PC-3 (cell line): ENCODE measurements at regions not wholly inside any gene's neighbourhood (a gene's known extent, or its start where the extent isn't known, plus 50 kb on each side); places are given as distances from the start of the nearest gene placed in this dataset.

ENCODE experiments used
- ATAC-seq: fragments of 200-7000 bp; cut with Tn5 transposase; 2 replicates; pipeline ENCODE4 v1.9.1; 2020; ENCODE audit warnings: mild to moderate bottlenecking, moderate library complexity
- BruUV-seq: library from RNA; stranded (reverse); fragments of 400-500 nt; replicated peaks from 2 replicates; lab custom pipeline; 2021; lab: Mats Ljungman, UMichigan
- CTCF ChIA-PET: fragments of 300-600 bp; sonication (Branson Sonifier 250); formaldehyde crosslinking; loops from one replicate; lab custom pipeline; 2022; ENCODE audit warnings: antibody characterized with exemption; lab: Charles Lee
- POLR2A ChIA-PET: fragments of 300-600 bp; sonication (Branson Sonifier 250); formaldehyde crosslinking; loops from one replicate; lab custom pipeline; 2022; ENCODE audit warnings: antibody characterized with exemption; ENCODE audit not compliant: unreplicated experiment; lab: Charles Lee
- DNase-seq: peaks from one replicate; pipeline ENCODE4 v3.0.0-alpha.2; 2015
- H2AFZ ChIP-seq: fragments of 300-600 bp; sonication (generic); 2 replicates; pipeline ENCODE4 v1.6.0; 2016; ENCODE audit warnings: antibody characterized with exemption, low read length
- H3F3A ChIP-seq: fragments of 300-600 bp; sonication (generic); one replicate; pipeline ENCODE4 v1.6.0; 2017; ENCODE audit warnings: antibody characterized with exemption, low read length, control low read depth, mild to moderate bottlenecking; ENCODE audit not compliant: unreplicated experiment
- H3K27ac ChIP-seq: fragments of 300-600 bp; sonication (generic); 2 replicates; pipeline ENCODE4 v1.5.1; 2016; ENCODE audit warnings: mild to moderate bottlenecking, low read length
- H3K27me3 ChIP-seq: fragments of 300-600 bp; sonication (generic); 2 replicates; pipeline ENCODE4 v1.6.1; 2016; ENCODE audit warnings: low read length, mixed read lengths
- H3K36me3 ChIP-seq: fragments of 300-600 bp; sonication (generic); 2 replicates; pipeline ENCODE4 v1.6.1; 2016; ENCODE audit warnings: low read depth, mixed run types, low read length, mixed read lengths
- H3K4me1 ChIP-seq: fragments of 300-600 bp; sonication (generic); 2 replicates; pipeline ENCODE4 v1.5.1; 2016; ENCODE audit warnings: low read length; ENCODE audit not compliant: insufficient read depth
- H3K4me2 ChIP-seq: fragments of 300-600 bp; sonication (generic); 2 replicates; pipeline ENCODE4 v1.6.0; 2016; ENCODE audit warnings: low read length
- H3K4me3 ChIP-seq: fragments of 300-600 bp; sonication (generic); 2 replicates; pipeline ENCODE4 v1.5.1; 2016; ENCODE audit warnings: mild to moderate bottlenecking, low read length, mixed read lengths
- H3K79me2 ChIP-seq: fragments of 300-600 bp; sonication (generic); 2 replicates; pipeline ENCODE4 v1.6.1; 2017; ENCODE audit warnings: low read length, mixed read lengths
- H3K9ac ChIP-seq: fragments of 300-600 bp; sonication (generic); 2 replicates; pipeline ENCODE4 v1.6.0; 2016; ENCODE audit warnings: mild to moderate bottlenecking, low read length
- H3K9me2 ChIP-seq: fragments of 300-600 bp; sonication (generic); replicated peaks from 2 replicates; pipeline ENCODE4 v1.6.1; 2016; ENCODE audit warnings: mixed run types, low read length, mixed read lengths
- H3K9me3 ChIP-seq: fragments of 300-600 bp; sonication (generic); 2 replicates; pipeline ENCODE4 v1.6.1; 2016; ENCODE audit warnings: low read length, mixed read lengths
- H4K20me1 ChIP-seq: fragments of 300-600 bp; sonication (generic); 2 replicates; pipeline ENCODE4 v1.6.1; 2016; ENCODE audit warnings: low read length, mixed read lengths
- EZH2 ChIP-seq: fragments of 300-600 bp; sonication (generic); IDR thresholded peaks from one replicate; pipeline ENCODE4 v1.6.1; 2017; ENCODE audit warnings: antibody characterized with exemption, mild to moderate bottlenecking, low read length; ENCODE audit not compliant: unreplicated experiment
- EZH2phosphoT487 ChIP-seq: fragments of 300-600 bp; sonication (generic); IDR thresholded peaks from 2 replicates; pipeline ENCODE4 v1.6.1; 2018; ENCODE audit warnings: mild to moderate bottlenecking, antibody characterized with exemption, low read length, borderline replicate concordance
- intact Hi-C: fragments of 100-400 bp; cut with micrococcal nuclease; formaldehyde crosslinking; loops from 2 replicates; pipeline ENCODE4 v1.9.0; 2023
- TF ChIP-seq, protein P1 (sequence below): fragments of 300-600 bp; sonication (generic); conservative IDR thresholded peaks from 2 replicates; pipeline ENCODE4 v1.5.1; 2017; ENCODE audit warnings: antibody characterized with exemption, low read depth, mild to moderate bottlenecking, low read length

DNA sequence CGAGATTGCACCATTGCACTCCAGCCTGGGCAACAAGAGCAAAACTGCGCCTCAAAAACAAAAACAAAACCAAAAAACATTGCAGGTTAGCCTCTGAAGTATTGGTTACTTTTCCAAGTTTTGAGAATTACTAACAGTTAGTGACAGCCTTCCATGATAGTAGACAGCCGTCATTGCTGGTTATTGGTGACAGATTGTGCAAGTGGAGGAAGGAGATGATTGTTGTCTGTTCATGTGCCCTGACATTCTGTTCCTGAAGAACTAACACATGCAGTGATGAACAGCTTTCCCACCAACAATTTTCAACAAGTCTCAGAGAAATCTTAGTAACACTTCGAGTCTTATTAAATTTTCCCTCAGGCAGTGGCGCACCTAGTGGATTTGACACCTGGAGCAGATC lies 89.3 kb upstream of the NAP1L1 start:
- no peak for DNase-seq
- Histone ChIP-seq H3K9me3 (no peaks in the 10 kb centered on the region), H2AFZ (no peak overlapping the region), H3K27me3 (no peaks in the 10 kb centered on the region), H3K4me1 (no peaks in the 10 kb centered on the region), H3K36me3 (no peaks in the 10 kb centered on the region), H3F3A (no peaks in the 10 kb centered on the region), H4K20me1 (no peaks in the 10 kb centered on the region), H3K27ac (no peak overlapping the region), H3K4me2 (no peak overlapping the region), H3K9me2 (no peaks in the 10 kb centered on the region), H3K9ac (no peak overlapping the region), H3K79me2 (no peaks in the 10 kb centered on the region), H3K4me3 (no peak overlapping the region)
- ChIA-PET CTCF (no interaction called here), POLR2A (no interaction called here)
- intact Hi-C loops: no loop called here
- no peak for TF ChIP-seq EZH2
- TF ChIP-seq, protein P1, sequence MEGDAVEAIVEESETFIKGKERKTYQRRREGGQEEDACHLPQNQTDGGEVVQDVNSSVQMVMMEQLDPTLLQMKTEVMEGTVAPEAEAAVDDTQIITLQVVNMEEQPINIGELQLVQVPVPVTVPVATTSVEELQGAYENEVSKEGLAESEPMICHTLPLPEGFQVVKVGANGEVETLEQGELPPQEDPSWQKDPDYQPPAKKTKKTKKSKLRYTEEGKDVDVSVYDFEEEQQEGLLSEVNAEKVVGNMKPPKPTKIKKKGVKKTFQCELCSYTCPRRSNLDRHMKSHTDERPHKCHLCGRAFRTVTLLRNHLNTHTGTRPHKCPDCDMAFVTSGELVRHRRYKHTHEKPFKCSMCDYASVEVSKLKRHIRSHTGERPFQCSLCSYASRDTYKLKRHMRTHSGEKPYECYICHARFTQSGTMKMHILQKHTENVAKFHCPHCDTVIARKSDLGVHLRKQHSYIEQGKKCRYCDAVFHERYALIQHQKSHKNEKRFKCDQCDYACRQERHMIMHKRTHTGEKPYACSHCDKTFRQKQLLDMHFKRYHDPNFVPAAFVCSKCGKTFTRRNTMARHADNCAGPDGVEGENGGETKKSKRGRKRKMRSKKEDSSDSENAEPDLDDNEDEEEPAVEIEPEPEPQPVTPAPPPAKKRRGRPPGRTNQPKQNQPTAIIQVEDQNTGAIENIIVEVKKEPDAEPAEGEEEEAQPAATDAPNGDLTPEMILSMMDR: no peak
- no peak for TF ChIP-seq EZH2phosphoT487
- BruUV-seq: no TSS peak
- ATAC-seq: no peak

DNA sequence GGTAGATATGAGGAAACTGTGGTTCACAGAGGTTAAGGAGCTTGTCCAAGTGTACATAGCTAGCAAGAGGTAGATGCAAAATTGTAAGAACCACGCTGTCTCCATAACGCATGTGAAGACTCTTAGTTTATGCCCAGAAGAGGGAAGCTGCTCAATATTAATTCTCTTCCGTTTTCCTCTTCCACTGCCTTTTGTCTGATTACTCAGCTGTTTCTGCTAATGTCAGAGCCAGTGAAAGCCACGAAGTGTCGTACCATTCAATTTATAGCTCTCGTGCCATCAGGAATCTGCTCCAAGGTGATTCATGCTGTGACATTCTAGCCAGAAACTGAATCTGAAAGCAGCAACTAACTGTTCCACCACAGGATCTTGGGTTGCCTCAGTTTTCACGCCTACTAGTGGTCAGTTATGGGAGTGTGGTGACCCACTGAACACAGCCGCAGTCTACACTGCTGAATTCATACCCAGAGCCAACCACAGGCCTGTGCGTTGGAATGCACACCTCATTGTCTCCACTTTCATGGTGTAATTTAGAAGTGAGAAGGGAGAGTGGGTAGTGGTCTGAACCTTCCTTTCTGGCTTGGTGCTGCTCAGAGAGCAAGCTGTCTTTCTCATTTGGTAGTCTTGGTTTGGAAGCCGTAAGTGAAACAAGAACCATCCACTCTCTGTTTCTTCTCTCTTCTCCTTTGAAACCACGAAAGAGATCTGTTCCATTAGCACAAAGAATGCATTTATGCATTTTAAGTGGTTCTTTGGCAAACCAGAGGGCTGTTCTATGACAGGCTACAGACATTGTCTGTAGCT lies 74.2 kb upstream of the NAP1L1 start:
- ATAC-seq: peak; percentile 98
- POLR2A ChIA-PET: interaction anchor here (0.6 kb wide), 1 partner anchor 19 kb away, joined by 4 read pairs; no protein-coding TSS in a partner anchor
- Histone ChIP-seq H3K4me3 (no peak overlapping the region), H3K79me2 (no peaks in the 10 kb centered on the region), H3K9me3 (no peaks in the 10 kb centered on the region), H4K20me1 (no peaks in the 10 kb centered on the region), H2AFZ (0 out of 2 replicates have a peak overlapping the region, but pooled peaks have one; percentile 5), H3K4me2 (peak overlapping the region; percentile 15), H3K27me3 (no peaks in the 10 kb centered on the region), H3K36me3 (no peaks in the 10 kb centered on the region), H3K4me1 (no peaks in the 10 kb centered on the region; the same call in 1 of the 2 replicates), H3K9me2 (no peaks in the 10 kb centered on the region), H3K27ac (no peak overlapping the region), H3K9ac (no peak overlapping the region), H3F3A (no peaks in the 10 kb centered on the region)
- no TSS peak for BruUV-seq
- TF ChIP-seq EZH2: no peak
- TF ChIP-seq, protein P1: peak; percentile 91
- peak; percentile 80 for DNase-seq
- CTCF ChIA-PET: interaction anchor here (0.5 kb wide), 2 partner anchors 34 to 296 kb away, joined by 4 to 5 read pairs; no protein-coding TSS in a partner anchor
- intact Hi-C loops: no loop called here

DNA sequence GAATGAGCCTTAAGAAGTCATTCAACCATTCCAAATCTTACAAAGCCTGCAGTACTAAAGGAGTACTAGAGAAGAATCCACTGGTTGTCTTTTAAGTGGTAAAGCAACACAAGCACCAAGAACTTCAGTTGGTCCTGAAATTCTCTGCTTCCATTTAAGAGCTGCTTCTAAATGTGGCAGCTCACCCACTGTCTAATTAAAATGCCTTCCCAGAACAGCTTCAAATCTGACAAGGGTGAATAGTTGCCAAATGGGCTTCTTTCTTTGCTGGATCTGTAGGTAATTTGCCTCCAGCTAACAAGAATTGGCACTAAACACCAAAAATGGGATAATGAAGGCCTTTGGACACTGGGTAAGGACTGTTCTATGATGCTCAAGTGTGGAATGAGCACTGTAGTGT lies 72.2 kb upstream of the NAP1L1 start:
- no peak for DNase-seq
- H3K9me2 ChIP-seq: no peaks in the 10 kb centered on the region
- no peaks in the 10 kb centered on the region for H3K27me3 ChIP-seq
- H4K20me1 ChIP-seq: no peaks in the 10 kb centered on the region
- TF ChIP-seq EZH2 (no peak), EZH2phosphoT487 (no peak)
- TF ChIP-seq, protein P1: no peak
- no peak overlapping the region for H3K27ac ChIP-seq
- POLR2A ChIA-PET: no interaction called here
- H3K4me1 ChIP-seq: no peaks in the 10 kb centered on the region; the same call in 1 of the 2 replicates
- H3K9ac ChIP-seq: no peak overlapping the region
- BruUV-seq: no TSS peak
- no peak overlapping the region for H3K4me2 ChIP-seq
- intact Hi-C loops: no loop called here
- no peak overlapping the region for H2AFZ ChIP-seq
- no peaks in the 10 kb centered on the region for H3F3A ChIP-seq
- ATAC-seq: no peak
- H3K36me3 ChIP-seq: no peaks in the 10 kb centered on the region
- CTCF ChIA-PET: no interaction called here
- no peak overlapping the region for H3K4me3 ChIP-seq
- H3K79me2 ChIP-seq: no peaks in the 10 kb centered on the region
- H3K9me3 ChIP-seq: no peaks in the 10 kb centered on the region
